ENCODE measurements at regions not wholly inside any gene's neighbourhood (a gene's known extent, or its start where the extent isn't known, plus 50 kb on each side); places are given as distances from the start of the nearest gene placed in this dataset.

GRCh38 chr4:151613290-151613689 is 147.5 kb downstream of the GATB start:
- H4K20me1 ChIP-seq (ENCODE audit: insufficient read depth, low read length): no peaks in the 10 kb centered on the region
- H2BK120ac ChIP-seq (ENCODE audit: low read depth, low read length): no peak overlapping the region
- no peak overlapping the region for H3K4ac ChIP-seq (ENCODE audit: low read depth, low read length)
- no peak overlapping the region for H2AFZ ChIP-seq (replicated peaks; ENCODE audit: low read length, poor library complexity)
- WGBS, 2 experiments (ENCODE audit: extremely low coverage in 2 of 2, insufficient read length in 1 of 2): no CpG with 5 or more reads among the region's 3 CpGs
- no peak for ATAC-seq (ENCODE audit: low read depth)
- no peak overlapping the region for H3K23ac ChIP-seq (ENCODE audit: low read depth, low read length)
- H3K9me3 ChIP-seq (ENCODE audit: control insufficient read depth, insufficient read depth, low read length): no peaks in the 10 kb centered on the region
- no peak for DNase-seq
- no peak overlapping the region for H4K91ac ChIP-seq (ENCODE audit: insufficient read depth, low read depth, low read length)
- H4K8ac ChIP-seq (ENCODE audit: low read depth in 2 of 2, low read length in 2 of 2): no peak overlapping the region
- H3K9ac ChIP-seq (ENCODE audit: low read depth, low read length): no peak overlapping the region
- H2BK5ac ChIP-seq (ENCODE audit: low read depth, low read length, poor library complexity, severe bottlenecking): no peak overlapping the region
- H3K27me3 ChIP-seq (ENCODE audit: control insufficient read depth, insufficient read depth, low read length): peaks cover 5% of the 10 kb centered on the region; the same call in 1 of the 2 replicates
- TF ChIP-seq MAFK (IDR thresholded peaks at IDR 0.05; ENCODE audit: low read depth, low read length): no peak
- no peak for TF ChIP-seq USF2 (IDR thresholded peaks at IDR 0.05; ENCODE audit: low read depth, low read length)
- TF ChIP-seq, protein P1, sequence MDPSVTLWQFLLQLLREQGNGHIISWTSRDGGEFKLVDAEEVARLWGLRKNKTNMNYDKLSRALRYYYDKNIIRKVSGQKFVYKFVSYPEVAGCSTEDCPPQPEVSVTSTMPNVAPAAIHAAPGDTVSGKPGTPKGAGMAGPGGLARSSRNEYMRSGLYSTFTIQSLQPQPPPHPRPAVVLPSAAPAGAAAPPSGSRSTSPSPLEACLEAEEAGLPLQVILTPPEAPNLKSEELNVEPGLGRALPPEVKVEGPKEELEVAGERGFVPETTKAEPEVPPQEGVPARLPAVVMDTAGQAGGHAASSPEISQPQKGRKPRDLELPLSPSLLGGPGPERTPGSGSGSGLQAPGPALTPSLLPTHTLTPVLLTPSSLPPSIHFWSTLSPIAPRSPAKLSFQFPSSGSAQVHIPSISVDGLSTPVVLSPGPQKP (IDR thresholded peaks at IDR 0.05; ENCODE audit: borderline replicate concordance, low read depth, low read length): no peak
- TF ChIP-seq RFX5 (IDR thresholded peaks at IDR 0.05; ENCODE audit: low read depth, low read length): no peak
- TF ChIP-seq MXI1 (IDR thresholded peaks at IDR 0.05; ENCODE audit: borderline replicate concordance, low read depth, low read length): no peak
- no peak for TF ChIP-seq BHLHE40 (IDR thresholded peaks at IDR 0.05; ENCODE audit: low read depth, low read length)
- no peak for TF ChIP-seq SMC3 (IDR thresholded peaks at IDR 0.05; ENCODE audit: low read depth, low read length)
- TF ChIP-seq, protein P2, sequence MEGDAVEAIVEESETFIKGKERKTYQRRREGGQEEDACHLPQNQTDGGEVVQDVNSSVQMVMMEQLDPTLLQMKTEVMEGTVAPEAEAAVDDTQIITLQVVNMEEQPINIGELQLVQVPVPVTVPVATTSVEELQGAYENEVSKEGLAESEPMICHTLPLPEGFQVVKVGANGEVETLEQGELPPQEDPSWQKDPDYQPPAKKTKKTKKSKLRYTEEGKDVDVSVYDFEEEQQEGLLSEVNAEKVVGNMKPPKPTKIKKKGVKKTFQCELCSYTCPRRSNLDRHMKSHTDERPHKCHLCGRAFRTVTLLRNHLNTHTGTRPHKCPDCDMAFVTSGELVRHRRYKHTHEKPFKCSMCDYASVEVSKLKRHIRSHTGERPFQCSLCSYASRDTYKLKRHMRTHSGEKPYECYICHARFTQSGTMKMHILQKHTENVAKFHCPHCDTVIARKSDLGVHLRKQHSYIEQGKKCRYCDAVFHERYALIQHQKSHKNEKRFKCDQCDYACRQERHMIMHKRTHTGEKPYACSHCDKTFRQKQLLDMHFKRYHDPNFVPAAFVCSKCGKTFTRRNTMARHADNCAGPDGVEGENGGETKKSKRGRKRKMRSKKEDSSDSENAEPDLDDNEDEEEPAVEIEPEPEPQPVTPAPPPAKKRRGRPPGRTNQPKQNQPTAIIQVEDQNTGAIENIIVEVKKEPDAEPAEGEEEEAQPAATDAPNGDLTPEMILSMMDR (conservative IDR thresholded peaks at IDR 0.05; ENCODE audit: low read depth, low read length): no peak
- no peak for TF ChIP-seq NFE2L2 (IDR thresholded peaks at IDR 0.05; ENCODE audit: low read depth, low read length)
- no peak for TF ChIP-seq CEBPB (IDR thresholded peaks at IDR 0.05; ENCODE audit: low read depth, low read length)
- TF ChIP-seq FOS (IDR thresholded peaks at IDR 0.05; ENCODE audit: low read depth, low read length): no peak
- TF ChIP-seq RAD21 (IDR thresholded peaks at IDR 0.05; ENCODE audit: low read length): no peak
- TF ChIP-seq CHD1 (IDR thresholded peaks at IDR 0.05; ENCODE audit: low read depth, low read length): no peak
- TF ChIP-seq POLR2A (IDR thresholded peaks at IDR 0.05; ENCODE audit: low read depth, low read length): no peak
- TF ChIP-seq MAZ (IDR thresholded peaks at IDR 0.05; ENCODE audit: borderline replicate concordance, low read depth, low read length): no peak
- H3K4me2 ChIP-seq (ENCODE audit: low read depth, low read length): no peak overlapping the region
- no peaks in the 10 kb centered on the region for H3K36me3 ChIP-seq (ENCODE audit: control insufficient read depth, insufficient read depth, low read length)
- intact Hi-C loops (cut with micrococcal nuclease) (no loop called here), in situ Hi-C loops (cut with MboI; ENCODE audit: low sequenced_read_pairs) (loop anchor here (25.0 kb wide), 1 partner anchor 501 kb away; no protein-coding TSS in a partner anchor), dilution Hi-C loops (cut with HindIII; ENCODE audit: low sequenced_read_pairs, unreplicated experiment) (no loop called here)
- BruUV-seq (replicated peaks): no TSS peak
- H3K56ac ChIP-seq (ENCODE audit: extremely low read depth, insufficient read depth, low read length): no peak overlapping the region
- no peak overlapping the region for H4K5ac ChIP-seq (ENCODE audit: low read depth, low read length)
- H2BK20ac ChIP-seq (ENCODE audit: low read depth, low read length): no peak overlapping the region
- no peak overlapping the region for H2BK15ac ChIP-seq (ENCODE audit: low read depth, low read length)
- no peaks in the 10 kb centered on the region for H3K9me1 ChIP-seq (ENCODE audit: insufficient read depth, low read length)
- H2AK5ac ChIP-seq (ENCODE audit: low read depth, low read length): no peak overlapping the region
- ChIA-PET CTCF (no interaction called here), POLR2A (ENCODE audit: unreplicated experiment) (no interaction called here)
- no peaks in the 10 kb centered on the region for H3K4me1 ChIP-seq (ENCODE audit: control insufficient read depth, insufficient read depth, low read length)
- no peaks in the 10 kb centered on the region for H3K79me1 ChIP-seq (ENCODE audit: low read depth in 1 of 2, low read length in 2 of 2)
- H3K4me3 ChIP-seq (ENCODE audit: insufficient read depth, low read depth, low read length): no peak overlapping the region
- no peak overlapping the region for H3K18ac ChIP-seq (ENCODE audit: low read depth, low read length)
- no peak overlapping the region for H3K14ac ChIP-seq (replicated peaks; ENCODE audit: low read depth, low read length)
- H2AK9ac ChIP-seq (replicated peaks; ENCODE audit: low read depth, low read length, poor library complexity): no peak overlapping the region
- no peak overlapping the region for H3K27ac ChIP-seq (ENCODE audit: insufficient read depth, low read length)

All from IMR-90 (cell line).